Endothelial cell (in vitro differentiated cells): ENCODE measurements at regions not wholly inside any gene's neighbourhood (a gene's known extent, or its start where the extent isn't known, plus 50 kb on each side); places are given as distances from the start of the nearest gene placed in this dataset.
A peak's percentile ranks its signal among the peaks of the same experiment; 100 is the strongest.

ENCODE experiments used
- DNase-seq: peaks from one replicate; pipeline ENCODE4 v3.0.0; 2021; ENCODE audit warnings: low spot score
- H3K27ac Mint-ChIP-seq: one replicate; pipeline ENCODE4 v1.8.0; 2021; ENCODE audit warnings: mixed read lengths, inconsistent platforms; ENCODE audit not compliant: unreplicated experiment
- H3K27me3 Mint-ChIP-seq: one replicate; pipeline ENCODE4 v1.8.0; 2021; ENCODE audit warnings: mild to moderate bottlenecking, moderate library complexity, mixed read lengths, inconsistent platforms; ENCODE audit not compliant: unreplicated experiment
- H3K36me3 Mint-ChIP-seq: one replicate; pipeline ENCODE4 v1.8.0; 2021; ENCODE audit warnings: mild to moderate bottlenecking, low read depth, mixed read lengths, inconsistent platforms; ENCODE audit not compliant: unreplicated experiment
- H3K4me1 Mint-ChIP-seq: one replicate; pipeline ENCODE4 v1.8.0; 2021; ENCODE audit warnings: mild to moderate bottlenecking, mixed read lengths, inconsistent platforms; ENCODE audit not compliant: unreplicated experiment
- H3K4me3 Mint-ChIP-seq: one replicate; pipeline ENCODE4 v1.8.0; 2021; ENCODE audit warnings: mild to moderate bottlenecking, mixed read lengths, inconsistent platforms; ENCODE audit not compliant: unreplicated experiment
- H3K9me3 Mint-ChIP-seq: one replicate; pipeline ENCODE4 v1.8.0; 2021; ENCODE audit warnings: mixed read lengths, inconsistent platforms; ENCODE audit not compliant: unreplicated experiment
- TF ChIP-seq, protein P1 (sequence below): fragments of 200-600 bp; sonication (generic); IDR thresholded peaks from one replicate; pipeline ENCODE4 v1.5.0; 2021; ENCODE audit warnings: antibody characterized with exemption; ENCODE audit not compliant: unreplicated experiment

GRCh38 chr7:88477976-88478375 is 171.3 kb upstream of the STEAP4 start:
- Mint-ChIP-seq H3K27me3 (no peaks in the 10 kb centered on the region), H3K4me1 (peaks cover 20% of the 10 kb centered on the region), H3K36me3 (no peaks in the 10 kb centered on the region), H3K4me3 (no peak overlapping the region), H3K9me3 (no peaks in the 10 kb centered on the region), H3K27ac (peak overlapping the region; percentile 92)
- TF ChIP-seq, protein P1, sequence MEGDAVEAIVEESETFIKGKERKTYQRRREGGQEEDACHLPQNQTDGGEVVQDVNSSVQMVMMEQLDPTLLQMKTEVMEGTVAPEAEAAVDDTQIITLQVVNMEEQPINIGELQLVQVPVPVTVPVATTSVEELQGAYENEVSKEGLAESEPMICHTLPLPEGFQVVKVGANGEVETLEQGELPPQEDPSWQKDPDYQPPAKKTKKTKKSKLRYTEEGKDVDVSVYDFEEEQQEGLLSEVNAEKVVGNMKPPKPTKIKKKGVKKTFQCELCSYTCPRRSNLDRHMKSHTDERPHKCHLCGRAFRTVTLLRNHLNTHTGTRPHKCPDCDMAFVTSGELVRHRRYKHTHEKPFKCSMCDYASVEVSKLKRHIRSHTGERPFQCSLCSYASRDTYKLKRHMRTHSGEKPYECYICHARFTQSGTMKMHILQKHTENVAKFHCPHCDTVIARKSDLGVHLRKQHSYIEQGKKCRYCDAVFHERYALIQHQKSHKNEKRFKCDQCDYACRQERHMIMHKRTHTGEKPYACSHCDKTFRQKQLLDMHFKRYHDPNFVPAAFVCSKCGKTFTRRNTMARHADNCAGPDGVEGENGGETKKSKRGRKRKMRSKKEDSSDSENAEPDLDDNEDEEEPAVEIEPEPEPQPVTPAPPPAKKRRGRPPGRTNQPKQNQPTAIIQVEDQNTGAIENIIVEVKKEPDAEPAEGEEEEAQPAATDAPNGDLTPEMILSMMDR = no peak
- DNase-seq = no peak

GRCh38 chr7:88465600-88465999 is 158.9 kb upstream of the STEAP4 start:
- TF ChIP-seq, protein P1 = no peak
- no peak overlapping the region for H3K27ac Mint-ChIP-seq
- no peaks in the 10 kb centered on the region for H3K36me3 Mint-ChIP-seq
- H3K4me3 Mint-ChIP-seq = no peak overlapping the region
- no peaks in the 10 kb centered on the region for H3K9me3 Mint-ChIP-seq
- H3K4me1 Mint-ChIP-seq = no peaks in the 10 kb centered on the region
- DNase-seq = no peak
- H3K27me3 Mint-ChIP-seq = no peaks in the 10 kb centered on the region

DNA sequence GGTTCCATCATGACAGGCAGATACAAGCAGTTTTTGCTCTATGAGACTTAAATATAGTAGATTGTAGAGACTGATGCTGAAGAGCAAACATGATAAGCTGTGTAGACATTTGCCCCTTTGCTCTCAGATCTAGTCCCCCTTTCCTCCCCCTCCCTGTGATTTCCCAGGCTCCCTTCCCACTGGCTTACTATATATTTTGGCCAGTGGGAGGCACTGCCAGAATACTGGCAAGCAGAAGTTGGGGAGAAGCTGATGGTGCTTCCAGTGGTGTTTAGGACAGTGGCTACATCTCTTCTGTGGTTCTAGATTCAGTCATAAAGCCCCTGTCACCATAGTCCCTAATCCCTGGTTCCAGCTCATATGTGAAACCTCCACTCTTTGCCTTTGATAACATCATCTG is 156.1 kb upstream of the STEAP4 start:
- TF ChIP-seq, protein P1 = no peak
- no peak overlapping the region for H3K4me3 Mint-ChIP-seq
- no peaks in the 10 kb centered on the region for H3K27me3 Mint-ChIP-seq
- no peaks in the 10 kb centered on the region for H3K9me3 Mint-ChIP-seq
- H3K36me3 Mint-ChIP-seq = no peaks in the 10 kb centered on the region
- DNase-seq = no peak
- no peak overlapping the region for H3K27ac Mint-ChIP-seq
- H3K4me1 Mint-ChIP-seq = no peaks in the 10 kb centered on the region

DNA sequence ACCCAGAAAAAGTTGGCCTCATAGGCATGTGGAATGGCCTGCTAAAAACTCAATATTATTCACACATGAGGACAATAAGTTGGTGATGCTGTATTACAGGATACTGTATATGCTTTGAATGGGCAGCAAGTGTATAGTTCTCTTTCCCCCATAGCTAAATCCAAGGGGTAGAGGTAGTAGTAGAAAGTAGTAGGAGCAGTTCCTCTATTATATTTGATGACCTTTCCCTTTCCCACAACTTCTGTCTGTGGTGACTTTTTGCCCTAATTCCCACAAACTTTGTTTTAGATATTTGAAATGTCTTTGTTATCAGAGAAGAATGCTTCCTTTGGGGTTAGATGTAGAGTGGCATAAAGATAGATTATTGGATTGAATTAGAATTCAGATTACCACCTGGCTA is 154.0 kb upstream of the STEAP4 start:
- Mint-ChIP-seq H3K4me3 (no peak overlapping the region), H3K4me1 (no peaks in the 10 kb centered on the region), H3K9me3 (no peaks in the 10 kb centered on the region), H3K36me3 (no peaks in the 10 kb centered on the region), H3K27me3 (no peaks in the 10 kb centered on the region), H3K27ac (no peak overlapping the region)
- DNase-seq = no peak
- TF ChIP-seq, protein P1 = no peak

- Mint-ChIP-seq H3K27me3 (no peaks in the 10 kb centered on the region), H3K36me3 (no peaks in the 10 kb centered on the region), H3K4me1 (no peaks in the 10 kb centered on the region), H3K9me3 (no peaks in the 10 kb centered on the region), H3K4me3 (no peak overlapping the region), H3K27ac (no peak overlapping the region)
- no peak for DNase-seq
- TF ChIP-seq, protein P1 = no peak
Observed at GRCh38 chr7:88458946-88459345, 152.3 kb upstream of the STEAP4 start.
